ENCODE measurements at regions not wholly inside any gene's neighbourhood (a gene's known extent, or its start where the extent isn't known, plus 50 kb on each side); places are given as distances from the start of the nearest gene placed in this dataset.

GRCh38 chr15:96494505-96494904 is 164.0 kb downstream of the NR2F2 start:
- no peaks in the 10 kb centered on the region for H3K27me3 ChIP-seq (replicated peaks; ENCODE audit: control insufficient read depth, insufficient read depth, low read length)
- H3K4me3 ChIP-seq (replicated peaks; ENCODE audit: low read depth, low read length), result no peak overlapping the region
- no peaks in the 10 kb centered on the region for H3K36me3 ChIP-seq (ENCODE audit: control insufficient read depth, insufficient read depth, low read length)
- TF ChIP-seq CTCF (IDR thresholded peaks at IDR 0.05; ENCODE audit: insufficient read depth, low read length, poor library complexity, severe bottlenecking), result no peak
- no peak for DNase-seq (ENCODE audit: extremely low read depth, insufficient read length)

DNA sequence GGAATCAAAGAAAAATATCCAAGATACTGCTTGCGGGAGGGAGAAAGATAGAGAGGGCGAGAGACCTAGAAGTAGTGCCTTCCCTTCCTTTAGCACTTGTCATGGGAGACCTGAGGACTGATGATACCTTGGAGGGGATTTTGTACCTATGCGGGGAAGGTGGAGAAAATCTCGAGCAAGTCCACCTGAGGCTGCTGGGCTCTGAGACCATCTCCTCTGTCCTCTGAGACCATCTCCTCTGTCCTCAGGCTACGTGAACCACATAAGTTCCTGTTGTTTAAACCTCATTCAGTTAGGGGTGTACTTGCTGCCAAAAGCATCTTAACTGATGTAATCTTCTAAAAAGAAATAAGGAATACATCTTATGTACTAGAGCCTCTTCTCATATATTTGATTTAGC is 164.9 kb downstream of the NR2F2 start:
- Histone ChIP-seq H3K27me3 (replicated peaks; ENCODE audit: control insufficient read depth, insufficient read depth, low read length) (no peaks in the 10 kb centered on the region), H3K4me3 (replicated peaks; ENCODE audit: low read depth, low read length) (no peak overlapping the region), H3K36me3 (ENCODE audit: control insufficient read depth, insufficient read depth, low read length) (no peaks in the 10 kb centered on the region)
- TF ChIP-seq CTCF (IDR thresholded peaks at IDR 0.05; ENCODE audit: insufficient read depth, low read length, poor library complexity, severe bottlenecking), result no peak
- DNase-seq (ENCODE audit: extremely low read depth, insufficient read length), result no peak

DNA sequence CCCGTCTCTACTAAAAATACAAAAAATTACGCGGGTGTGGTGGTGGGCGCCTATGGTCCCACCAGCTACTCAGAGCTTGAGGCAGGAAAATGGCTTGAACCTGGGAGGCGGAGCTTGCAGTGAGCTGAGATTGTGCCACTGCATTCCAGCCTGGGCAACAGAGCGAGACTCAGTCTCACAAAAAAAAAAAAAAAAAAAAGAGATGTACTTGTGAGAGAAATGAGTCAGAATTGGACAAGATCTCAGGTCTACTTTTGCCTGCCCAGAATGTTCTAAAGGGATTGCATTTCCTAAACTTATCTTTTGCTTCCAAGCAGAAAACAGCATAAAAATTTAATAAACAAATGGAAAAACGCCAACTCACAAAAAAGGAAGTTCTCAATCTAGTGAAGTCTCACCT is 167.5 kb downstream of the NR2F2 start:
- Histone ChIP-seq H3K4me3 (replicated peaks; ENCODE audit: low read depth, low read length) (no peak overlapping the region), H3K27me3 (replicated peaks; ENCODE audit: control insufficient read depth, insufficient read depth, low read length) (no peaks in the 10 kb centered on the region), H3K36me3 (ENCODE audit: control insufficient read depth, insufficient read depth, low read length) (no peaks in the 10 kb centered on the region)
- TF ChIP-seq CTCF (IDR thresholded peaks at IDR 0.05; ENCODE audit: insufficient read depth, low read length, poor library complexity, severe bottlenecking), result no peak
- DNase-seq (ENCODE audit: extremely low read depth, insufficient read length), result no peak

- Histone ChIP-seq H3K4me3 (replicated peaks; ENCODE audit: low read depth, low read length) (no peak overlapping the region), H3K36me3 (ENCODE audit: control insufficient read depth, insufficient read depth, low read length) (no peaks in the 10 kb centered on the region), H3K27me3 (replicated peaks; ENCODE audit: control insufficient read depth, insufficient read depth, low read length) (no peaks in the 10 kb centered on the region)
- DNase-seq (ENCODE audit: extremely low read depth, insufficient read length), result no peak
- TF ChIP-seq CTCF (IDR thresholded peaks at IDR 0.05; ENCODE audit: insufficient read depth, low read length, poor library complexity, severe bottlenecking), result no peak
These were observed 170.0 kb downstream of the NR2F2 start for GRCh38 chr15:96500508-96500907.

DNA sequence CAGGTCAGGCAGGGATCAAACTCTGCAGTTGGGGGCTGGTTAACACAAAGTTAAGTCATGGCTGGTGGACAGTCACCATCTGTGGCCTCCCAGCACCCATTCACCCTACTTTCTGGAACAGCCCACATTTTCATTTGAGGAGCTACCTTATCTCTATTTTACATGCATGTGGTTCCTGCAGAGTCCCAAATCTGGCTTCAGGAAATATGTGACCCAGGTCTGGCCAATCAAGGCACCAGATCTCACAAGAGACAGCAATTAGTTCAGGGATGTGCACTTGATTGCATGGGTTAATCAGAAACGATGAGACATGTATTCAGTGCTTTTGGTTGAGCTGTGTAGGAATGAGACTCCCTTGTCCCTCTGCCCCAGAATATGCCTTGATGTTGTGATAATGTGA is 170.9 kb downstream of the NR2F2 start:
- DNase-seq (ENCODE audit: extremely low read depth, insufficient read length), result no peak
- no peak for TF ChIP-seq CTCF (IDR thresholded peaks at IDR 0.05; ENCODE audit: insufficient read depth, low read length, poor library complexity, severe bottlenecking)
- Histone ChIP-seq H3K4me3 (replicated peaks; ENCODE audit: low read depth, low read length) (no peak overlapping the region), H3K36me3 (ENCODE audit: control insufficient read depth, insufficient read depth, low read length) (no peaks in the 10 kb centered on the region), H3K27me3 (replicated peaks; ENCODE audit: control insufficient read depth, insufficient read depth, low read length) (no peaks in the 10 kb centered on the region)

DNA sequence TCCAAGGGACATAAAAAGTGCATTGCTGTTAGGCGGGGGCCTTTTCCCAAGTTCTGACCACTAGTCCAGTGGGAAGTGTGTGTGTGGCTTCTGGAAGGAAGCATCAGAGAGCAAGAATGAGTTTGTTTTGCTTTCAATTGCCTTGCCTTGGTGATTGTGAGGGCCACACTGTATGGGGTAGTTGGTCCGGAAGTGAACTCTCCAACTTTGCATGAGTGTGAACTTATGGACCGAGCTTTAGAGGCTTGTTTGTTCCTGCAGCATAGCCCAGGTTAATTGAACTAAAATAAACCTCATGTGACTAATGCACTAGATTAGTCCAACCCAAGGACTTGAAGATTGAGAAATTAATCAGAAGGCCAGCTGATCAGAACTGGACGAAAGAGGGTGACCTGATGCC is 171.7 kb downstream of the NR2F2 start:
- Histone ChIP-seq H3K27me3 (replicated peaks; ENCODE audit: control insufficient read depth, insufficient read depth, low read length) (no peaks in the 10 kb centered on the region), H3K4me3 (replicated peaks; ENCODE audit: low read depth, low read length) (no peak overlapping the region), H3K36me3 (ENCODE audit: control insufficient read depth, insufficient read depth, low read length) (no peaks in the 10 kb centered on the region)
- no peak for DNase-seq (ENCODE audit: extremely low read depth, insufficient read length)
- no peak for TF ChIP-seq CTCF (IDR thresholded peaks at IDR 0.05; ENCODE audit: insufficient read depth, low read length, poor library complexity, severe bottlenecking)

Data from GM06990 (cell line).